Upper lobe of left lung (tissue), 6 donors: ENCODE measurements at regions not wholly inside any gene's neighbourhood (a gene's known extent, or its start where the extent isn't known, plus 50 kb on each side); places are given as distances from the start of the nearest gene placed in this dataset.

Source experiments
- ATAC-seq, 2 donors: fragments of 200-7000 bp; cut with Tn5 transposase; one replicate each; pipeline ENCODE4 v1.9.1; 2022; ENCODE audit warnings: mild to moderate bottlenecking in 2 of 2, moderate library complexity in 2 of 2; ENCODE audit not compliant: low FRiP score in 2 of 2
- DNase-seq, 2 donors: peaks; one replicate each; pipeline ENCODE4 v3.0.0-alpha.2; 2019 to 2020
- H3K27ac ChIP-seq, 4 donors: fragments of 200-600 bp; sonication (generic); one replicate each; pipeline ENCODE4 v1.5.1; 2016 to 2019
- H3K27me3 ChIP-seq, 4 donors: fragments of 200-600 bp; sonication (generic); one replicate each; pipeline ENCODE4 v1.5.1; 2017 to 2019
- H3K36me3 ChIP-seq, 4 donors: fragments of 200-600 bp; sonication (generic); one replicate each; pipeline ENCODE4 v1.5.1; 2016 to 2019
- H3K4me1 ChIP-seq, 4 donors: fragments of 200-600 bp; sonication (generic); one replicate each; pipeline ENCODE4 v1.5.1; 2018 to 2019
- H3K4me3 ChIP-seq, 4 donors: fragments of 200-600 bp; sonication (generic); one replicate each; pipeline ENCODE4 v1.5.1; 2017 to 2019; ENCODE audit warnings: mild to moderate bottlenecking in 2 of 4, moderate library complexity in 1 of 4
- H3K9me3 ChIP-seq, 4 donors: fragments of 200-600 bp; sonication (generic); one replicate each; pipeline ENCODE4 v1.5.1; 2018 to 2019
- CTCF ChIP-seq, 6 experiments: fragments of 450-650 bp in 4 of 6; fragments of 200-600 bp in 2 of 6; sonication (generic) in 2 of 6; IDR thresholded peaks; one replicate each; pipeline ENCODE4 v1.5.1; 2016 to 2019; ENCODE audit warnings: antibody characterized with exemption in 6 of 6
- EP300 ChIP-seq, 4 donors: sonication (generic); formaldehyde crosslinking; IDR thresholded peaks; one replicate each; pipeline ENCODE4 v1.5.1; 2017; ENCODE audit warnings: antibody characterized with exemption in 4 of 4, control low read depth in 2 of 4
- POLR2A ChIP-seq, 4 donors: fragments of 450-650 bp; IDR thresholded peaks; one replicate each; pipeline ENCODE4 v1.5.1; 2016 to 2017; ENCODE audit warnings: antibody characterized with exemption in 4 of 4, mild to moderate bottlenecking in 2 of 4
- POLR2AphosphoS5 ChIP-seq, 2 donors: sonication (generic); formaldehyde crosslinking; IDR thresholded peaks; one replicate each; pipeline ENCODE4 v1.5.1; 2017; ENCODE audit warnings: antibody characterized with exemption in 2 of 2
- WGBS, 2 donors: methylation state at CpG; one replicate each; pipeline ENCODE4 v1.1.5; 2017 to 2018; 5-methylcytosine and 5-hydroxymethylcytosine counted together
- donor health status: DM: no; HTN: no; CAD: no; lungs with moderate emphysema.
- donor health status: DM: no; HTN: yes; CAD: no; lungs with severe emphysema.

- WGBS, 2 donors = 53 to 56% methylated on average over 4 of the region's 4 CpGs
- Histone ChIP-seq H3K4me3 (no peak overlapping the region), H3K27ac (no peak overlapping the region), H3K27me3 (no peaks in the 10 kb centered on the region), H3K4me1 (peaks cover 0 to 3% (median 0%) of the 10 kb centered on the region in 4 donors), H3K9me3 (no peaks in the 10 kb centered on the region), H3K36me3 (no peaks in the 10 kb centered on the region)
- DNase-seq (no peak), ATAC-seq (no peak)
- TF ChIP-seq EP300 (IDR thresholded peaks at IDR 0.05) (no peak), POLR2AphosphoS5 (IDR thresholded peaks at IDR 0.05) (no peak), CTCF (IDR thresholded peaks at IDR 0.05) (no peak), POLR2A (IDR thresholded peaks at IDR 0.05) (no peak)
Measured at GRCh38 chr5:125175348-125176004, 429.0 kb upstream of the ZNF608 start.

GRCh38 chr5:125176005-125176390, 429.6 kb upstream of the ZNF608 start:
- TF ChIP-seq EP300 (IDR thresholded peaks at IDR 0.05) = no peak
- TF ChIP-seq POLR2AphosphoS5 (IDR thresholded peaks at IDR 0.05) = no peak
- no peak for TF ChIP-seq CTCF (IDR thresholded peaks at IDR 0.05)
- no peak for TF ChIP-seq POLR2A (IDR thresholded peaks at IDR 0.05)
- peaks cover 0 to 3% (median 0%) of the 10 kb centered on the region in 4 donors for H3K4me1 ChIP-seq
- no peak overlapping the region for H3K27ac ChIP-seq
- 49 to 50% methylated on average over 2 of the region's 2 CpGs for WGBS, 2 donors
- no peak for DNase-seq
- no peaks in the 10 kb centered on the region for H3K27me3 ChIP-seq
- ATAC-seq = no peak
- H3K4me3 ChIP-seq = no peak overlapping the region
- H3K9me3 ChIP-seq = no peaks in the 10 kb centered on the region
- no peaks in the 10 kb centered on the region for H3K36me3 ChIP-seq

GRCh38 chr5:125177340-125177739, 430.9 kb upstream of the ZNF608 start:
- H3K36me3 ChIP-seq = no peaks in the 10 kb centered on the region
- ATAC-seq = no peak
- WGBS, 2 donors = 83 to 86% methylated on average over 4 of the region's 4 CpGs

GRCh38 chr5:125179612-125180011, 433.2 kb upstream of the ZNF608 start:
- Histone ChIP-seq H3K4me1 (peaks cover 0 to 3% (median 0%) of the 10 kb centered on the region in 4 donors), H3K27ac (no peak overlapping the region), H3K9me3 (no peaks in the 10 kb centered on the region), H3K4me3 (no peak overlapping the region), H3K36me3 (no peaks in the 10 kb centered on the region), H3K27me3 (no peaks in the 10 kb centered on the region)
- no peak for DNase-seq
- TF ChIP-seq EP300 (IDR thresholded peaks at IDR 0.05) (no peak), CTCF (IDR thresholded peaks at IDR 0.05) (no peak), POLR2A (IDR thresholded peaks at IDR 0.05) (no peak), POLR2AphosphoS5 (IDR thresholded peaks at IDR 0.05) (no peak)
- ATAC-seq = no peak

More at GRCh38 chr5:125177340-125177739, 430.9 kb upstream of the ZNF608 start:
- Histone ChIP-seq H3K4me3 (no peak overlapping the region), H3K9me3 (no peaks in the 10 kb centered on the region), H3K27me3 (no peaks in the 10 kb centered on the region), H3K4me1 (peaks cover 0 to 3% (median 0%) of the 10 kb centered on the region in 4 donors), H3K27ac (no peak overlapping the region)
- no peak for DNase-seq
- TF ChIP-seq POLR2AphosphoS5 (IDR thresholded peaks at IDR 0.05) (no peak), EP300 (IDR thresholded peaks at IDR 0.05) (no peak), POLR2A (IDR thresholded peaks at IDR 0.05) (no peak), CTCF (IDR thresholded peaks at IDR 0.05) (no peak)

GRCh38 chr5:125180231-125180829, 433.9 kb upstream of the ZNF608 start:
- Histone ChIP-seq H3K4me1 (peaks cover 0 to 3% (median 0%) of the 10 kb centered on the region in 4 donors), H3K4me3 (no peak overlapping the region), H3K36me3 (no peaks in the 10 kb centered on the region), H3K27ac (no peak overlapping the region), H3K27me3 (no peaks in the 10 kb centered on the region), H3K9me3 (no peaks in the 10 kb centered on the region)
- no peak for DNase-seq
- TF ChIP-seq POLR2A (IDR thresholded peaks at IDR 0.05) = no peak
- no peak for TF ChIP-seq EP300 (IDR thresholded peaks at IDR 0.05)
- TF ChIP-seq CTCF (IDR thresholded peaks at IDR 0.05) = no peak
- no peak for TF ChIP-seq POLR2AphosphoS5 (IDR thresholded peaks at IDR 0.05)
- no peak for ATAC-seq
- 65 to 76% methylated on average over 2 of the region's 2 CpGs for WGBS, 2 donors
